CD4-positive, alpha-beta memory T cell (primary cell): ENCODE measurements at regions not wholly inside any gene's neighbourhood (a gene's known extent, or its start where the extent isn't known, plus 50 kb on each side); places are given as distances from the start of the nearest gene placed in this dataset.

Experiments used
- CTCF ChIA-PET: fragments of 350-600 bp; sonication (Branson Sonifier 250); formaldehyde crosslinking; loops from one replicate; lab custom pipeline; 2021; ENCODE audit warnings: inconsistent platforms; ENCODE audit not compliant: partially characterized antibody; lab: Charles Lee
- POLR2A ChIA-PET: fragments of 350-600 bp; sonication (Branson Sonifier 250); formaldehyde crosslinking; loops from one replicate; lab custom pipeline; 2021; ENCODE audit not compliant: partially characterized antibody; lab: Charles Lee
- DNase-seq, 5 donors: peaks; one replicate each; pipeline versions ENCODE4 v3.0.0 to v3.0.0-alpha.2; 2020 to 2022; ENCODE audit warnings: mixed read lengths in 1 of 5
- H3K27ac ChIP-seq: one replicate; pipeline ENCODE4 v1.7.0; 2013; ENCODE audit warnings: low read depth, low read length
- H3K27me3 ChIP-seq: 2 replicates; pipeline ENCODE4 v1.7.0; 2013; ENCODE audit warnings: mild to moderate bottlenecking, low read length, moderate library complexity; ENCODE audit not compliant: insufficient read depth
- H3K36me3 ChIP-seq: 2 replicates; pipeline ENCODE4 v1.7.0; 2013; ENCODE audit warnings: mild to moderate bottlenecking, low read length, moderate library complexity; ENCODE audit not compliant: insufficient read depth
- H3K4me1 ChIP-seq: 2 replicates; pipeline ENCODE4 v1.7.0; 2013; ENCODE audit warnings: mild to moderate bottlenecking, low read length, moderate library complexity; ENCODE audit not compliant: insufficient read depth
- H3K4me3 ChIP-seq, 2 donors: one replicate each; pipeline ENCODE4 v1.7.0; 2013; ENCODE audit warnings: low read length in 2 of 2, mild to moderate bottlenecking in 1 of 2
- H3K9me3 ChIP-seq, 2 donors: one replicate each; pipeline ENCODE4 v1.7.0; 2013; ENCODE audit warnings: low read length in 2 of 2, control low read depth in 1 of 2; ENCODE audit not compliant: control insufficient read depth in 1 of 2
- H3K27ac Mint-ChIP-seq, 7 donors: one replicate each; pipeline ENCODE4 v1.8.0; 2020 to 2021; ENCODE audit warnings: mixed read lengths in 7 of 7, mild to moderate bottlenecking in 6 of 7, inconsistent platforms in 3 of 7, moderate library complexity in 3 of 7
- H3K27me3 Mint-ChIP-seq, 2 donors: one replicate each; pipeline ENCODE4 v1.8.0; 2020 to 2021; ENCODE audit warnings: mixed read lengths in 2 of 2
- H3K36me3 Mint-ChIP-seq, 2 donors: one replicate each; pipeline ENCODE4 v1.8.0; 2020 to 2021; ENCODE audit warnings: mixed read lengths in 2 of 2, inconsistent platforms in 1 of 2, mild to moderate bottlenecking in 1 of 2
- H3K4me1 Mint-ChIP-seq, 4 donors: one replicate each; pipeline ENCODE4 v1.8.0; 2020 to 2021; ENCODE audit warnings: mixed read lengths in 4 of 4, mild to moderate bottlenecking in 1 of 4
- H3K4me3 Mint-ChIP-seq, 8 donors: one replicate each; pipeline ENCODE4 v1.8.0; 2020 to 2021; ENCODE audit warnings: mixed read lengths in 8 of 8, mild to moderate bottlenecking in 7 of 8, moderate library complexity in 6 of 8, inconsistent platforms in 3 of 8
- H3K9me3 Mint-ChIP-seq, 8 donors: one replicate each; pipeline ENCODE4 v1.8.0; 2020 to 2021; ENCODE audit warnings: mixed read lengths in 8 of 8, mild to moderate bottlenecking in 5 of 8, inconsistent platforms in 3 of 8, moderate library complexity in 1 of 8
- intact Hi-C: fragments of 100-400 bp; cut with micrococcal nuclease; formaldehyde crosslinking; loops from one replicate; pipeline ENCODE4 v1.15.1; 2023

- Histone ChIP-seq H3K36me3 (no peaks in the 10 kb centered on the region), H3K9me3 (no peaks in the 10 kb centered on the region), H3K27me3 (no peaks in the 10 kb centered on the region), H3K4me1 (no peaks in the 10 kb centered on the region), H3K27ac (no peak overlapping the region), H3K4me3 (no peak overlapping the region)
- Mint-ChIP-seq H3K27me3 (no peaks in the 10 kb centered on the region), H3K27ac (no peak overlapping the region), H3K36me3 (no peaks in the 10 kb centered on the region), H3K4me3 (no peak overlapping the region), H3K9me3 (peaks cover 2 to 15% (median 8%) of the 10 kb centered on the region in 8 donors), H3K4me1 (no peaks in the 10 kb centered on the region)
- ChIA-PET CTCF (no interaction called here), POLR2A (no interaction called here)
- intact Hi-C loops: no loop called here
- no peak for DNase-seq
Observed at GRCh38 chr9:26321935-26322334, 570.7 kb downstream of the CAAP1 start.

- H3K4me1 ChIP-seq: no peaks in the 10 kb centered on the region
- ChIA-PET POLR2A (no interaction called here), CTCF (interaction anchor here (1.2 kb wide), 1 partner anchor 16 kb away, joined by 3 read pairs; no protein-coding TSS in a partner anchor)
- H3K27ac Mint-ChIP-seq: no peak overlapping the region
- no peaks in the 10 kb centered on the region for H3K36me3 Mint-ChIP-seq
- H3K27ac ChIP-seq: no peak overlapping the region
- H3K27me3 Mint-ChIP-seq: no peaks in the 10 kb centered on the region
- intact Hi-C loops: no loop called here
- no peaks in the 10 kb centered on the region for H3K27me3 ChIP-seq
- no peak overlapping the region for H3K4me3 ChIP-seq
- no peaks in the 10 kb centered on the region for H3K9me3 ChIP-seq
- H3K9me3 Mint-ChIP-seq: peaks cover 2 to 15% (median 5%) of the 10 kb centered on the region in 8 donors
- no peaks in the 10 kb centered on the region for H3K4me1 Mint-ChIP-seq
- H3K4me3 Mint-ChIP-seq: no peak overlapping the region
- no peaks in the 10 kb centered on the region for H3K36me3 ChIP-seq
- DNase-seq: no peak
Observed at GRCh38 chr9:26319859-26320258, 572.7 kb downstream of the CAAP1 start.

GRCh38 chr9:26313108-26313507 is 579.5 kb downstream of the CAAP1 start:
- Mint-ChIP-seq H3K27ac (no peak overlapping the region), H3K4me1 (no peaks in the 10 kb centered on the region), H3K9me3 (peaks cover 0 to 10% (median 5%) of the 10 kb centered on the region in 8 donors), H3K36me3 (no peaks in the 10 kb centered on the region), H3K4me3 (no peak overlapping the region), H3K27me3 (no peaks in the 10 kb centered on the region)
- Histone ChIP-seq H3K9me3 (no peaks in the 10 kb centered on the region), H3K27ac (no peak overlapping the region), H3K4me1 (no peaks in the 10 kb centered on the region), H3K27me3 (no peaks in the 10 kb centered on the region), H3K4me3 (no peak overlapping the region), H3K36me3 (no peaks in the 10 kb centered on the region)
- ChIA-PET CTCF (no interaction called here), POLR2A (no interaction called here)
- intact Hi-C loops: no loop called here
- no peak for DNase-seq

DNA sequence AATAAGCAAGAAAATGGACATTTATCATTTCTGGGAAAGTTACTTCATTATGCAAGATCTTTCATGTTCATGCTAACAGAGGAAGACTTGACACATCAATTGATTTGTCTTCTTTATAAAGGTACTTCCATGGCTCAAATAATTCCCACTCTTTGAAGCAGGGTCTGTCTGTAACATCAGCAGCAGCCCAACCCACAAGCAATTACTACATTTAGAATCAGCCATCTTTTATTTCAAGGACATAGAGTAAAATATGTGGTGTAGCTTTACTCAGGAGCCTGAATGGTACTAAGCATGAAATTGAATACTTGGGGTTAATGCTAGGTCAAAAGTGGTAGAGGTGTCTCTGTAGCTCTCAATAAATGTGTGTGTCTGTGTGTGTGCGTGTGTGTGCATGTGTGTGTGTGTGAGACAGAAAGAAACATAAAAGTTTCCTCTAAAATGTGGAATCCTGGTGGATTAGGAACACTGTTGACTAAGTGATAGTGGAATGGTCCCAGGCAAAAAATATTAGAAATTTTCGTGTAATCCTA is 581.1 kb downstream of the CAAP1 start:
- Mint-ChIP-seq H3K9me3 (peaks cover 0 to 13% (median 6%) of the 10 kb centered on the region in 8 donors), H3K4me1 (no peaks in the 10 kb centered on the region), H3K4me3 (no peak overlapping the region), H3K27ac (no peak overlapping the region), H3K27me3 (no peaks in the 10 kb centered on the region), H3K36me3 (no peaks in the 10 kb centered on the region)
- no peaks in the 10 kb centered on the region for H3K36me3 ChIP-seq
- H3K4me3 ChIP-seq: no peak overlapping the region
- no peaks in the 10 kb centered on the region for H3K9me3 ChIP-seq
- H3K27ac ChIP-seq: no peak overlapping the region
- no peaks in the 10 kb centered on the region for H3K4me1 ChIP-seq
- DNase-seq: no peak
- intact Hi-C loops: no loop called here
- CTCF ChIA-PET: no interaction called here
- POLR2A ChIA-PET: no interaction called here
- no peaks in the 10 kb centered on the region for H3K27me3 ChIP-seq

GRCh38 chr9:26310294-26310693 is 582.3 kb downstream of the CAAP1 start:
- H3K4me1 Mint-ChIP-seq: no peaks in the 10 kb centered on the region
- ChIA-PET POLR2A (no interaction called here), CTCF (no interaction called here)
- H3K4me3 Mint-ChIP-seq: no peak overlapping the region
- no peaks in the 10 kb centered on the region for H3K36me3 Mint-ChIP-seq
- Histone ChIP-seq H3K9me3 (no peaks in the 10 kb centered on the region), H3K36me3 (no peaks in the 10 kb centered on the region), H3K4me1 (no peaks in the 10 kb centered on the region), H3K4me3 (no peak overlapping the region), H3K27ac (no peak overlapping the region), H3K27me3 (no peaks in the 10 kb centered on the region)
- H3K9me3 Mint-ChIP-seq: peaks cover 0 to 11% (median 5%) of the 10 kb centered on the region in 8 donors
- H3K27ac Mint-ChIP-seq: no peak overlapping the region
- no peak for DNase-seq
- intact Hi-C loops: no loop called here
- no peaks in the 10 kb centered on the region for H3K27me3 Mint-ChIP-seq

DNA sequence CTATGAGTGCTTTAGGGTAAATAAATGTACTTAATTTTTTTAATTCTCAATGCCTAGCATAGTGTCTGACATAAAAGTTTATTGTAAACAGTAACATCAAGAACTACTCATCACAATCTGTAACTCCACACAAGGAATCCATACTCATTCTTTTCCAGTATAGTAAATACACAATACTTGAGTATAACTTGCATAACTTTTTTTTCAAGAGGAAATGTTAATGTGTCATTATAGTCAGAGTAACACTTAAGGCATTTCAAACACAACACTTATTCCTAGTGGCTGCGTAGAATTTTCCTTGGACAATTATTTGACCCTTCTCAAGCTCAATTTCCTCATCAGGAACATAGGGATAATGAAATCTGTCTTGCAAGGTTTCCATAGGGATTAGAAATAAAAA is 584.3 kb downstream of the CAAP1 start:
- no peaks in the 10 kb centered on the region for H3K27me3 ChIP-seq
- no peaks in the 10 kb centered on the region for H3K4me1 ChIP-seq
- H3K27ac Mint-ChIP-seq: no peak overlapping the region
- H3K9me3 Mint-ChIP-seq: peaks cover 0 to 11% (median 5%) of the 10 kb centered on the region in 8 donors
- intact Hi-C loops: no loop called here
- POLR2A ChIA-PET: no interaction called here
- no peak overlapping the region for H3K27ac ChIP-seq
- H3K4me3 ChIP-seq: no peak overlapping the region
- no peaks in the 10 kb centered on the region for H3K27me3 Mint-ChIP-seq
- no peak for DNase-seq
- H3K36me3 Mint-ChIP-seq: no peaks in the 10 kb centered on the region
- H3K36me3 ChIP-seq: no peaks in the 10 kb centered on the region
- no peak overlapping the region for H3K4me3 Mint-ChIP-seq
- CTCF ChIA-PET: no interaction called here
- H3K4me1 Mint-ChIP-seq: no peaks in the 10 kb centered on the region
- H3K9me3 ChIP-seq: no peaks in the 10 kb centered on the region

DNA sequence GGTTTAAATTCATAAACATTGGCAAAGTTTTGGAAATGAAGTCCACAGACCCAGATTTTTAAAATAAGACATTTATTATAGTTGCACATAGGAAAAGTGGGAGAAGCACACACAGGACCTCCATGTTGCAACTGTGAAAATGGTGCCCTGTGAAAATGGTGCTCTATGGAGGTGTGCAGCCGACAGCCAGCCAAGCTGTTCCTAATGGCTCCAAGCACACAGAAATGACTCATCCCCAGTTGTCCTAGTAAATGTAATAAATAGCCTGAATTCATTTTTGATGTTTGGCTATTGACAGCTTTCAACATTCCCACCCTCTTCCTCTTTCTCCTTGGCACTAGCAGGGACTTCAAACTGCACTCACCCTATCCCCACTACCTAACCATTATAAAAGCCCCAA is 590.9 kb downstream of the CAAP1 start:
- H3K4me3 Mint-ChIP-seq: no peak overlapping the region
- no peak overlapping the region for H3K4me3 ChIP-seq

GRCh38 chr9:26301046-26301445 is 591.6 kb downstream of the CAAP1 start:
- Mint-ChIP-seq H3K27ac (no peak overlapping the region), H3K9me3 (peaks cover 0 to 10% (median 5%) of the 10 kb centered on the region in 8 donors), H3K4me3 (no peak overlapping the region), H3K36me3 (no peaks in the 10 kb centered on the region), H3K4me1 (no peaks in the 10 kb centered on the region), H3K27me3 (no peaks in the 10 kb centered on the region)
- POLR2A ChIA-PET: no interaction called here
- Histone ChIP-seq H3K9me3 (no peaks in the 10 kb centered on the region), H3K27ac (no peak overlapping the region), H3K4me3 (no peak overlapping the region), H3K27me3 (no peaks in the 10 kb centered on the region), H3K36me3 (no peaks in the 10 kb centered on the region), H3K4me1 (no peaks in the 10 kb centered on the region)
- CTCF ChIA-PET: no interaction called here
- DNase-seq: no peak
- intact Hi-C loops: no loop called here

More for the DNA sequence above, 590.9 kb downstream of the CAAP1 start:
- no peak overlapping the region for H3K27ac ChIP-seq
- no peaks in the 10 kb centered on the region for H3K4me1 ChIP-seq
- H3K9me3 ChIP-seq: no peaks in the 10 kb centered on the region
- Mint-ChIP-seq H3K27me3 (no peaks in the 10 kb centered on the region), H3K36me3 (no peaks in the 10 kb centered on the region), H3K9me3 (peaks cover 0 to 11% (median 5%) of the 10 kb centered on the region in 8 donors), H3K4me1 (no peaks in the 10 kb centered on the region), H3K27ac (no peak overlapping the region)
- H3K36me3 ChIP-seq: no peaks in the 10 kb centered on the region
- no peak for DNase-seq
- no peaks in the 10 kb centered on the region for H3K27me3 ChIP-seq
- ChIA-PET CTCF (no interaction called here), POLR2A (no interaction called here)
- intact Hi-C loops: no loop called here
